ENCODE measurements at regions not wholly inside any gene's neighbourhood (a gene's known extent, or its start where the extent isn't known, plus 50 kb on each side); places are given as distances from the start of the nearest gene placed in this dataset.

- TF ChIP-seq CTCF (IDR thresholded peaks at IDR 0.05 in 4 of 5, conservative IDR thresholded peaks at IDR 0.05 in 1 of 5) (no peak), POLR2A (IDR thresholded peaks at IDR 0.05) (no peak)
Observed at GRCh38 chr9:91132576-91133073, 229.1 kb downstream of the AUH start.
